IPS-NIHi11 (cell line): ENCODE measurements at regions not wholly inside any gene's neighbourhood (a gene's known extent, or its start where the extent isn't known, plus 50 kb on each side); places are given as distances from the start of the nearest gene placed in this dataset.

ENCODE experiments used
- DNase-seq: peaks from one replicate; pipeline ENCODE4 v3.0.0; 2012; ENCODE audit warnings: mixed read lengths, low spot score

DNA sequence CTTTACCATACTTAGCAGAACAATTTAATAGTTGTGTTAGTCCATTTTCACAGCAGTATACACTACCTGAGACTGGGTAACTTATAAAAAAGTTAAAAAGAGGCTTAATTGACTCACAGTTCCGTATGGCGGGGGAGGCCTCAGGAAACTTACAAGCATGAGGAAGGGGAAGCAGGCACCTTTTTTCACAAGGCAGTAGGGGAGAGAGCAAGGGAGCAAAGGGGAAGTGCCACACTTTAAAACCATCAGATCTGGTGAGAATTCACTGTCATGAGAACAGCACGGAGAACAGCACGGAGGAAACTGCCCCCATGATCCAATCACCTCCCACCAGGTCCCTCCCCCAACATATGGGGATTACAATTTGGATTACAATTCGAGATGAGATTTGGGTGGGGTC is 269.9 kb downstream of the MTRR start:
- DNase-seq = no peak

DNA sequence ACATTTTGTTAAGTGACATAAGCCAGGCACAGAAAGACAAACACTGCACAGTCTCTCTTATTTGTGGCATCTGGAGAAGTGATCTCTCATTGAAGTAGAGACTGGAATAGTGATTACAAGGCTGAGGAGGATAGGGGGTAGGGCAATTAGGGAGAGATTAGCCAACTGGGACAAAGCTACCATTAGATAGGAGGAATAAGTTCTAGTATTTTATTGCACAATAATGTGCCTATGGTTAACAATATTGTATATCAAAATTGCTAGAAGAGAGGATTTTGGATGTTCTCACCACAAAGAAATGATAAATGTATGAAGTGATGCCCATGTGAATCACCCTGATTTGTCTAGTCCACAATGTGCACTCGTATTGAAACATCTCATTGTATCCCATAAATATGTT is 281.8 kb downstream of the MTRR start:
- no peak for DNase-seq

DNA sequence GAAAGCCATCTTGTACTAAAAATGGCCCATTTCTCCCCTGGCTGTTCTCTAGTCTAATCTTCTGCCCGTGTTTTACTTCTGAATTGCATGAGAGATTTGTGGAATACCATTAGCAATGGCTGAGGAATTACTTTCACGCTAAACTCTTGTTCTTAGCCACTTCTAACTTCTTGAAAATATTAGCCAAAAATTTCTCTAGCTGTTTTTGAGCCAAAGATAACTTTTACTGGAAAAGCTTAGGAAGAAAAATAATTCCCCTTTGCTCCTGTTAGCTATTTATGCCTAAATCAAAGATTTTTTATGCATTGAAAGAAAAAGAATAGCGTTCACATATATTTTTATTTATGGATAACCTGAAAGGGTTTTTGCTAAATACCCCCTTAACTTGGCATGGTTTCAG is 287.8 kb downstream of the MTRR start:
- DNase-seq = no peak

DNA sequence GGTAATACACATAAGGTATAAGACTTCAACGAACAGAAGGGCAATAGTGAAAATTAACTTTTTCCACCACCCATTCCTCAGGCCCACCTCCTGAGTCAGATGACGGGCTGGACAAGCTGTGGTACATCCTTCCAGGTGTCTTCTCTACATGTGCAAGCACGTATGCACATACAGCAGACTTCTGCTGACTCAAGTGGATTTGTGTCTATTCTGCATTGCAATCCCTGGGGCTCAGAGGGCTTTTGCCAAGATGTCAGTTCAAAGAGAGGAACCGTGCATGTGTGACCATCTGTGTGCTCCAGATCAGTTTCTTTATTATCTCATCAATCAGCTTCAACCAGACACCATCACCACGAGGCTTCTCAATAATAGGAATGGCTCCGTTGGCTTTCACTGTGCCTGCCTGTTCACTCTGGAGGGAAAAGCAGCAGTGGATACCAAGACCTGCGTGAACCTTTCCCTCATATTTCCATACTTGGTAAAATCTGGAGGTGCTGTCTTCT is 288.4 kb downstream of the MTRR start:
- no peak for DNase-seq

DNA sequence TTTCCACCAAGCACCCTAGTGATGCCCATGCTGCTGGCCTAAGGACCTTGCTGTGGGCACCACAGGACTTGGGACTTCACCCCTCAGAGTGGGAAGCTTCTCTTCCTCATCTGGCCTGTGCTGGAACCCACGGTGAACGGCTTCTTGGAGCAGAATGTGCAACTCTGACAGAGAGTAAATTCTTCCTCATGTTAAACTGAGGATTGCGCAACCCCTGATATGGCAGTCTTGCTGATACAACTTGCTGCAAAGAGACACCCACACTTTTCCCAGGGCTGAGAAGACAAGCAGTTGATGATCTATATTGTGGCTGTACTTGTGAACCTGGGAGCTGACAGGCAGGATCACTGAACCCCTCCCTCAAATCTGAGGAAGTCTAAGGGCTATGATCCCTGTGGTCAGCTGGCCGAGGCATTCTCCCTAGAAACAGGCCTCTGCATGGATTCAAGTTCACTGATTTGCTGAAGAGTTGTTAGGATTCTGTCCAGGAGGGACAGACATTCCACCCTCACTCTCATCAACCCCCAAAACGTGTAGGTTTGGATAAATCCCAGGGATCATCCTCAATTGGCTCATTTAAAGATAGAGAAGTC is 307.2 kb downstream of the MTRR start:
- no peak for DNase-seq

DNA sequence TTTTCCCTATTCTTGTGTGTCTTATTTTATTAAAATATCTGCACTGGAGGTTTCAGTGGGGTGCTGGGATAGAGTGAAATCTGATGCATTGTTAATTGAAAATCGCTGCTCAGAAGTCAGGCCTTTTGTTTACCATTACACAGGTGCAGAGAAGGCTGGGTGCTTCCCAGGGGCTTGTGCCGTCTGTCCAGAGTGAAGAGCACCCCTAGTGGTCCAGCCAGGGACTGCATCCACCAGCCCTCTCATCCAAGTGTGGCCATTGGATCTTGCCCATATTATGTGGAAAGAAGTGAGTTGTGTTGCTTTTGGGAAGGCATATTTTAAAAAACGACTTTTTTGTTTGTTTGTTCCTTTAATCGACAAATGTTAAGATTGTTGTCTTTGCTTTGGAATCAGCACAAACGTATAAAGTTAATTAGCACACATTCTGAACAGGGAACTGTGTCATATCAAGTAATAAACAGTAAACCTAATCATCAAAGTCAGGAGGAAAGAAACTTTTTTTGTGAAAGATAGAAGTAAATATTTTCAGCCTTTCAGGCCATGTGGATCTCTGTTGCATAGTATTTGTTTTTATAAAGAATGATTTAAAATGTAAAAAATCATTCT is 315.6 kb downstream of the MTRR start:
- peak; percentile 66 for DNase-seq

DNA sequence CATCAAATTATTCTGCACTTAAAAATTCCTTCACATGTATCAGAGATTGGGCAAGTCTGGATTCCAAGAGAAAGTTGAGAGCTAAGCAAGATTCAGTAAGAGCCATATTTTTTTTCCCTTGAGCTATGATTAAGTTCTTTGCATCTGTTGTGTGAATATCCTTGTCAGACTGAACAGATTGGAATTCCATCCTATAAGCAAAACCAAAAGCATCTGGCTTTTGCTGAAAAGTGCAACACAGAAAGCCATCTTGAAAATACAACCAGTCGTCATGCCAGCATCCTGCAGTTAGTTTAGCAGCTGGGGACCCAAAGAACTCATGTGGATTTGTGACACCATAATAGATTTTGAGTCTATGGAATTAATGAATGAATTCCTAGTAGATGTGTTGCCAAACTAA is 316.9 kb downstream of the MTRR start:
- DNase-seq = no peak

DNA sequence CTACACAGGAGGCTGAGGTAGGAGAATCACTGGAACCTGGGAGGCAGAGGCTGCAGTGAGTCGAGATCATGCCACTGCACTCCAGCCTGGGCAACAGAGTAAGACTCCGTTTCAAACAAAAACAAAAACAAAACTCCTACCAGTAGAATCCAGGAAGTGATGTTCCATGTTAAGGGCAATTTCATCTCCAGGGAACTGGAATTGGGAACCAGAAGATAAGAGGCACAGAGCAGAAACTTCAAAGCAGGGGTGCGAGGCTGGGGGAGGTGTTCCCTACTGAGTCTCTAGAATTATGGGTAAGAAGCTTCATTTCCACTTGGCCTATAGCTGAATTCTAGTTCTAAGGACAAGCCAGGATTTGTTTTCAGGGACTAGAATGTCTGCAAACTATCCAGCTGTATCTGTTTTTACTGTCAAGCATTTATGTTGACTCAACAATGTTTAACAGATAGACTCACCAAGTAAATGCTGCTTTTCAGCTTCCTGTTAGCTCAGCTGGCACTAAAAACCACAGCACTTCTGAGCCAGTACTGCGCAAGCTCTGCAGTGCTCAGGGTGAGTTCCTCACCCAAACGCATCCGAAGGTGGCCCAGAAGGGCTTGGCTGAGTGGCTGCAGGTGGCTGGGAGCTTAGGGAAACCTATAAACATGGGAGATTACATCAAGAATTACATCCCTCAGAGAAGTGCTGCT is 320.1 kb downstream of the MTRR start:
- no peak for DNase-seq

DNA sequence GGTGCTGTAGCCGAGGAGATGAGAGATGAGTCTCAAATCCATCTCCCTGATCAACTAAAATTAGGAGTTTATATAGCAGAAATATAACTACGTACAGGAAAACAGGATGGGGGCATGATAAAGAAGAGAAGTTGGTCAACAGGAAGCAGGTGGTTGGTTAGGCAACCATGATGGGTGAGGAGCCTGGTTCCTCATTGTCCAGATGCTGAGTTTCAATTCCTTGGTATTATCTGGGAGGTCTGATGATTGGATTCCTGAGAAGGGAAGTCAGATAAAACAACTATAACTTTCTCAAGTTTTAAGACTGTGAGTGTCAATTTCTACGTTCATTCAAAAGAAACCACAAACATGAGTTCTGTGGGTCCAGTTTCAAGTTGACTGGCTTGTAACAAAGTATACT is 323.9 kb downstream of the MTRR start:
- DNase-seq = no peak

DNA sequence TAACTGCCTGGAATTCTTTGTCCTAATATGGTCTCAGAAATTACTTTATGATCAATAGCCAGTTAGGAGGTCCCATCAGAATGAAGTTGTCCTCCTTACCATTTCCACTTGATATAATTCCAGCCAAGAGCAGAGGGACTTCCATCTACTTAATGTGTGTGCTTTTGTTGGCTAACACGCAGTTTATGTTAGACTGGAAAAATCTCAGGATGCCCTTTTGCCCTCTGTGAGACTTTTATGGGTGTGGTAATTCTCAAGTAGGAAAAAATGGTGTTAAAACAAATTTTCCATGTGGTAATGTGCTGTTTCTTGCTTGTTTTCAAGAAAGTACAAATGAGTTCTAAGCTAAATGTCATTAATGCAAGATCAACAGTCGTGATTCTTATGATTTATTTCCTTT is 327.1 kb downstream of the MTRR start:
- no peak for DNase-seq

DNA sequence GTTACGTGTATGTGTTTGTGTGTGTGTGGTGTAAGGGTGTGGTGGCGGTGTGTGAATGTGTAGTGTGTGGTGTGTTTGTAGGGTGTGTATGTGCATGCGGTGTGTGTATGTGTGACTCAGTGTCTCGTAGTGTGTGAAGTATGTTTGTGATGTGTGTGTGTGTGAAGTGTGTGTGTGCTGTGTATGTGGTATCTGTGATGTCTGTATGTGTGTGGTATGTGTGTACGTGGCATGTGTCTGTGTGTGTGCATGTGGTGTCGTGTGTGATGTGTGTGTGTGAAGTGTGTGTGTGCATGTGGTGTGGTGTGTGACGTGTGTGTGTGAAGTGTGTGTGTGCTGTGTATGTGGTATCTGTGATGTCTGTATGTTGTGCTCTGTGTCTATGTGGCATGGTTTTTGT is 339.4 kb downstream of the MTRR start:
- DNase-seq = no peak

DNA sequence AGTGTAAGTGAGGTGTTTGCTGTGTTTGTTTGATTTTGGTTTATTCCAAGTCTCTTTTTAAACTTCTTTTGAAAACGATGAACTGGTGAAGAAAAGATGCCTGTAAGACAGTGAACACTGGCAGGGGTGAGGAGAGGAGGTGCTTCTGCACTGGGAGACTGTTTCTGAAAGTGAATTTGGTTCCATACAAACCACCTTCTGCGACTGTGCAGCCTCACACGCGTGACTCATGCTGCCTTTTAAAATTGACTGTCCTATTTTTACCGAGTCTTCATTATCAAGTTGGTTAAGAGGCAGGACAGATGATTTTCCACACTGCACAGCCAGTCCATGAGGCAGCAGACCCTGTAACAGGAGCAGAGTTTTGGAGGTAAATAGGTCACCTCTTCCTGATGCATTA is 340.6 kb downstream of the MTRR start:
- no peak for DNase-seq

DNA sequence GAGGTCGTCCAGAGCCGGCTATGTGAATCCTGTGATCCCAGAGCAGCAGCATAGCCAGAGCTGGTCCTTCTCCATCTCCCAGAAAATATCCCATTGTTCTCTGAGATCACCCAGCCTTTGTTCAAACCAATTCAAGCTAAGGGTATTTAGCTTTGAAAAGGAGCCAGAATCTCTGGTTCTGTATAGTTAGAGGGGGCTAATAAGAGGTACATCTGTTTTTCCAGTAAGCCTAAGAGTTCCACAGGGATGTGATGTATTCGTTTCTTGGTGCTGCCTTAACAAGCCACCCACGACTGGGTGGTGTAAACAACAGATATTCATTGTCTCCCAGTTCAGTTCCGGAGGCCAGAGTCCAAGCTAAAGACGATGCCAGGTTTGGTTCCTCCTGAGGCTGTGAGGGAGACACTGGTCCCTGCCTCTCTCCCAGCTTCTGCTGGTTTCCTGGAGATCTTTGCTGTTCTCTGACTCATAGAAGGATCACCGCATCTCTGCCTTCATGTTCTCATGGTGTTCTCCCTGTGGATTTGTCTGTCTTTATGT is 344.8 kb downstream of the MTRR start:
- DNase-seq = no peak

DNA sequence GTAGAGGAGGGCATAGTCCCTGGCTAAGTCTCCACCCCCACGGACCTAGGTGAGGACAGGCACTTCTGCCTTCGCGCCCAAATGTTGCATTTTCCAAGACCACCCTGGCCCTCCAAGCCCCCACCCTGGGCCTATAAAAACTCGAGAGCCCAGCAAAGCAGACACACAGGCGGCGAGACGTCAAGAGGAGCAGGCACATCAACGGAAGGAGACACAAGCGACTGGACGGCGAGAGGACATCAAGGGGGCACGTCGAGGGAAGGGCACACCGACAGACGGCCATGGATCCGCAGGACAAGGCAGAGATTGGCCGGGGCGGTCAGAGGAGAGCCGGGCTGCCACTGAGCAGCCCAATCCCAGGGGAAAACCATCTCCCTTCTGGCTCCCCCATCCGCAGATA is 348.0 kb downstream of the MTRR start:
- DNase-seq = no peak

DNA sequence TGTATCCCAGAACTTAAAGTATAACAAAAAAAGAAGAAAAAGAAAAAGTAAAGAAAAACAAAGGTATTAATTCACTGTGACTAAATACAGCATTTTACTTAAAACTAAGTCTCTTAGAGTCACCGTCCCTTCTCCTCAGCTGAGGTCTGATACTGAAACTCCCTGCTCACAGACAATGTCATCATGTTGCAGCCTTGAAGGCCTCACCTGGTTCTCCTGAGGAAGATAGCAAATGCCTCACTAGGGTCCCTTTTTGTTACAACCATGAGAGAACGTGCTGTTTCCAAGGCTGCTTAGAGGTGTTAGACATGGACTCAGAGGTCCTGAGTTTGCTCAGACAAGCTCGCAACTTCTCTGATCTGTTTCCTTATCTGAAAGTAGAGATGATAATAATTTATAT is 357.2 kb downstream of the MTRR start:
- DNase-seq = no peak

DNA sequence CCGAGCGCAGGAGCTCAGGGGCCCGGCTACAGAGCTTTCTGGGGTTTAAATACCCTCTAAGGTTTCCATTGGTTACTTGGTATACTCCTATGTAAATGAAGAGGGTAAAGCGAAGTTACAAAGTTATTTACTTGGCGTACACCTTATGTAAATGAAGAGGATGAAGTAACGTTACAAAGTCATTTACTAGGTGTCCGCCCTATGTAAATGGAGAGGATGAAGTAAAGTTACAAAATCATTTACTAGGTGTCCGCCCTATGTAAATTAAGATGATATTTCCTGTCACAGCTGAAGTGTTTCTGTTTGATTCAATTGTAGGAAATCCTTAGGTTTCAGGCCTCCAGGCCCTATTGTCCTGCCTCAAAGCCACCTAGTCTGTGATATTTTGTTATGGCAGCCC is 358.2 kb downstream of the MTRR start:
- DNase-seq = no peak

DNA sequence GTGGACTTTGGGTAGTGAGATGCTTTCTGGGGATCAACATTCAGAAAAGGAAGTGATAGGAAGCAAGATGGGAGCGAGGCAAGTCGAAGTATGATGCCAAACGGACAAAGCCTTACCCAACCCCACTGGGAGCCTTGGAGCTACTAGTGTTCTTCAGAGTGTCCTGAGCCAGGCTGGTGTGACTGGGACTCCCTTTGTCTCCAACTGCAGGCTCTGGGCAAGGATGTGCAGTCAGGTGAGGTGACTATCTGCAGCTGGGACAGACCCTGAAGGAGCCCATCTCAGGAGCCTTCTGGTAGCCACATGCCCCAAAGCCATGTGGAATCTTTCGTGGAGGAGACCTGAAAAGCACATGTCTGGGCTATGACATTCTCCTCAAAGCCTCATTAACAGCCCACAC is 360.6 kb downstream of the MTRR start:
- DNase-seq = no peak

DNA sequence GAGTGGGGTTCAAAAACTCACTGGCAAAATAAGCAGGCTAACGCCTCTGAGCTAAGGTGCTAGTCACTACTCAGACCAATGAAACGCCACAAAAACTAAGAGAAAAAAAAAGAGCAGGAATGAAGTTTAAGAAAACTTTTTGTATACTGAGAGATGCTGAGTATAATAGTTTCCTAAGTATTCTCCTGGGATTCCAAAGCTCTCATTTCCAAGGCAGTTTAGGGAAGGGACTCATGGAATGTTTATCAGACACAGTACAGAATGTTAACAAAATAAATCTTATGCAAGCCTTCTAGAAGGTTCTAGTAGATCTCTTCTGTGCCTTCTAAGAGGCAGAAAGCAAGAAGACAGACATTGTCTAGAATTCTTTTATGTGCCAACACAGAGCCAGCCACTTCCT is 361.9 kb downstream of the MTRR start:
- DNase-seq = no peak

DNA sequence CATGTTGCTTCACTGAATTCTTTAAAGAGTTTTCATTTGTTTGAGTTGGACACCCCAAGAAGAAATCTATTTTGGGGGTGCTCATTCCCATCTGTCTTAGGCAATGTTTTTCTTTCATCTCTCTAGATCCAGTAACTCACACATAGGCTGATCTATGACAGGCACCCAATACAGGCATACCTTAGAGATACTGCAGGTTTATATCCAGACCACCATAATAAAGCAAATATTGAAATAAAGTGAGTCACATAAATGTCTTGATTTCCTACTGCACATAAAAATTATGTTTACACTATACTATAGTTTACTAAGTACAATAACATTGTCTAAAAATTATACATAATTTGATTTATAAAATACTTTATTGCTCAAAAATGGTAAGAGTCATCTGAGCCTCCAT is 364.5 kb downstream of the MTRR start:
- no peak for DNase-seq

DNA sequence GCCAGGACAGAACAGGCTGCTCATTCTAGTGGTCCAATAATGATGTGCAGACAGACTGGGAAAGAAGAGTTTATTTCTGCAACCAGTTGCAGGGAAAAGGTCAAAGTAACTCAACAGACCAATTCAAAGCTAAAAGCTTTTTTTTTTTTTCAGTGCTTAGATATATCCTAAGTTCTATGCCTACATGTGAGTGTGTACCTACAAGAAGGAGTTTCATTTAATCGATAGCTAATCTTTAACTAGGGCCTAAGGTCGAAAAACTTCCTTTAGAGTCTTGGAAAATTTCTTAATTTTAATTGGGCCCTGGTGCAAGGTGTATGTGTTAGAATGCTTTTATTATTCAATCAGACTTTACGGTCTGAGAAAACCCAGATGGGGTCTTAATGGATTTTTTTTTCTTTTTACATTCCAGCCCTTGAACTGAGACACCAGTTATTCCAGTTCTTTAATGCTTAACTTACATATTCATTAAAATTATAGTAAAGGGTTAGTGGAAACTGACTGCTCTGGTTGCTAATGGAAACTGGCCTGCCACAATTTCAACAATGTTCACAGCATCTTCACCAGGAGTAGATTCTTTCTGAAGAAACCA is 365.3 kb downstream of the MTRR start:
- no peak for DNase-seq

DNA sequence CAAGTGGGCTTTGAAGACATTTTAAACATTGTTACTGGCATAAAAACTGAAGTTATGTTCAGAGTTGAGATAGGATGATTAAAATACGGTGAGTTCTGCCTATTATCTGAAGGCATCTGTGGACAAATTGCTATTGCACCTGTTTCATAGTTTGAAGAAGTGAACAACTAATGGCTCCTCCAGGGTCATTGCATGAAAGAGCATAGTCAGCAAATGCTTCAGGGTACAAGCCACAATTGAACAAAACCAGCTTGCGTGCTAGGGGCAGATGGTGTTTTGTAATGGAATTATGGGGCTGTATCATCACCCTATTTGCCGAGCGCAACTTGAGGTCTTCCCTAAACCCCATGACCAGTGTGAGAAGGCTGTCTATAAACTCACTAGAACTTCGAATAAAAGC is 369.1 kb downstream of the MTRR start:
- no peak for DNase-seq

DNA sequence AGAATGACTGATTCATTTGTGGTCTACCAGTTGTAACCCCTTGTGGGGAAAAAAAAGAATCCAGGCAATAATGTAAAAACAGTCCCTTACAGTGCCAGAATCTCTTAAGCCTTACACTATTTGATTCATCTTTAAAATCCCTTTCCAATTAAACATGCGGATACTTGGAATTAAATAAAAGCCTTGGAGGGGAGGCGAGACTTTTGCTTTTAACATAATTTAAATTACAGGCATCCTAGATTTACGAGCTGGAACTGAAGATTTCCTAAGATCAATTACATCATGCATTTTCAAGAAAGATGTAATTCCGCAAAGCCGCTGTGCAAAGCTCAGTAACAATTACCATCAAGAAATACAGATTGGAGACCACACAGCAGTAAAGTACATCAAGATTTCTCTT is 370.2 kb downstream of the MTRR start:
- DNase-seq = no peak

DNA sequence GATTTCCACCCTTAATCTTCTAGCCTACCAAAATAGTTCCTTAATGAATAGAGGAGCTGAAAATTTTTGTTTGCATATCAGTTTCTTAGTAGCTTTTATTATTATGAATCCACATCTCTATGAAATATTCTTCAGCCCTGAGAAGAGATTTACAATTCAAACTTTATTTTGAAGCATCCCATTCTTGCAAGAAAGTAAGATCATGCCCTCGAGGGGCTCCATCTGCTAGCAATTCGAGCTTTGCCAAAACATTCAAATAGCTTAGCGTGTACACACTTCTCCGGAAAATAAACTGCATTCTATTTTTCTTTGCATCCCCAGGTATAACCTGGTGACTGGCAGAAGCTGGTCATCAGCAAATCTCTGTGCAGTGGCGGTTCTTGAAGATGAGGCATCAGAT is 370.7 kb downstream of the MTRR start:
- no peak for DNase-seq
